DND-41 (cell line): ENCODE measurements at regions not wholly inside any gene's neighbourhood (a gene's known extent, or its start where the extent isn't known, plus 50 kb on each side); places are given as distances from the start of the nearest gene placed in this dataset.

Experiments used
- ATAC-seq: fragments of 200-7000 bp; cut with Tn5 transposase; 3 replicates; pipeline ENCODE4 v1.9.1; 2021; ENCODE audit warnings: low read depth; ENCODE audit not compliant: insufficient read depth
- DNase-seq: peaks from one replicate; pipeline ENCODE4 v3.0.0-alpha.2; 2020
- H2AFZ ChIP-seq: 2 replicates; pipeline ENCODE4 v1.6.0; 2012; ENCODE audit warnings: low read depth, low read length
- H3K27ac ChIP-seq: 2 replicates; pipeline ENCODE4 v1.5.1; 2012; ENCODE audit warnings: low read length, inconsistent platforms
- H3K27me3 ChIP-seq: fragments of 200-600 bp; sonication (generic); 2 replicates; pipeline ENCODE4 v1.6.0; 2012; ENCODE audit warnings: low read length, mild to moderate bottlenecking, inconsistent platforms; ENCODE audit not compliant: insufficient read depth, poor library complexity
- H3K36me3 ChIP-seq: 2 replicates; pipeline ENCODE4 v1.5.1; 2012; ENCODE audit warnings: low read length, inconsistent platforms; ENCODE audit not compliant: insufficient read depth
- H3K4me1 ChIP-seq: 2 replicates; pipeline ENCODE4 v1.5.1; 2012; ENCODE audit warnings: mild to moderate bottlenecking, low read length; ENCODE audit not compliant: insufficient read depth
- H3K4me2 ChIP-seq: 2 replicates; pipeline ENCODE4 v1.6.0; 2012; ENCODE audit warnings: mild to moderate bottlenecking, moderate library complexity, low read length, inconsistent platforms; ENCODE audit not compliant: insufficient read depth
- H3K4me3 ChIP-seq, 2 experiments: fragments of 200-600 bp in 1 of 2; shearing (Covaris generic) in 1 of 2; 2 replicates each; pipeline ENCODE4 v1.5.1; 2012 to 2016; ENCODE audit warnings: inconsistent platforms in 2 of 2, low read length in 2 of 2, mild to moderate bottlenecking in 2 of 2, low read depth in 1 of 2, moderate library complexity in 1 of 2
- H3K79me2 ChIP-seq: 2 replicates; pipeline ENCODE4 v1.6.0; 2012; ENCODE audit warnings: low read length, inconsistent platforms; ENCODE audit not compliant: insufficient read depth
- H3K9ac ChIP-seq: 2 replicates; pipeline ENCODE4 v1.6.0; 2012; ENCODE audit warnings: low read depth, mild to moderate bottlenecking, inconsistent platforms, low read length, moderate library complexity
- H3K9me3 ChIP-seq: 2 replicates; pipeline ENCODE4 v1.5.1; 2012; ENCODE audit warnings: low read length, moderate library complexity, mild to moderate bottlenecking, inconsistent platforms; ENCODE audit not compliant: insufficient read depth, severe bottlenecking
- H4K20me1 ChIP-seq: 2 replicates; pipeline ENCODE4 v1.6.0; 2012; ENCODE audit warnings: low read length; ENCODE audit not compliant: insufficient read depth
- EZH2 ChIP-seq: IDR thresholded peaks from 3 replicates; pipeline ENCODE4 v1.6.1; 2012; ENCODE audit warnings: borderline replicate concordance, low read depth, mild to moderate bottlenecking, moderate library complexity, low read length, inconsistent platforms; ENCODE audit not compliant: severe bottlenecking
- TF ChIP-seq, protein P1 (sequence below): IDR thresholded peaks from 2 replicates; pipeline ENCODE4 v1.5.1; 2012; ENCODE audit warnings: borderline replicate concordance, low read length, moderate library complexity, mild to moderate bottlenecking; ENCODE audit not compliant: poor library complexity, severe bottlenecking; ENCODE audit errors: extremely low read depth

DNA sequence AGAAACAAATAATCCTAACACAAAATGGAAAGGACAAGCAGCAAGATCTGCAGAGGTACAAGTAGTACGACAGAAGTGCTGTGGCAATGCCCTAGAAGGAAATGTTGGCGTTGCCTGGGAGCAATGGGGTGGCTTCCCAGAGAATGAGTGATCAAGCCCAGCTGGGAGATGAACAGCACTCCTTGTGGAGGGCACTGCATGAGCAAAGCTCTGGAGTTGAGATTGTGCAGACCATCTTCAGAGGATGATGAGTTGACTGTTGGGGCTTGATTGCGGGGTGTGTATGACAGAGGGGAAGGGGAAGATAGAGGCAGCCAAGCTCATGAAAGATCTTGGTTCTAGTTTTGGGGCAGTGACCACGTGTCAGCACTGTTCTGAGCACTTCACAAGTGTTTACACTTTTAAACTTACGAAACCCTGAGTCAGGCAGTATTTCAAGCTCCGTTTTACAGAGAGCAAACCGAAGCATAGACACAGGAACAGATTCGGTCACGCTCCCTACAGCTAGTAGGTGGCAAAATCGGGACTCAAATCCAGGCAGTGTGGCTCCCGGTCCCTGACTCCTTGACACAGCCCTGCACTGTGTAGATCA is 127.2 kb upstream of the LHX5 start:
- Histone ChIP-seq H3K9ac (no peak overlapping the region), H3K9me3 (no peaks in the 10 kb centered on the region), H3K36me3 (no peaks in the 10 kb centered on the region), H3K79me2 (no peaks in the 10 kb centered on the region), H4K20me1 (0 out of 2 replicates have a peak, but pooled peaks cover 2% of the 10 kb centered on the region), H2AFZ (no peak overlapping the region), H3K4me1 (no peaks in the 10 kb centered on the region), H3K27ac (no peak overlapping the region), H3K27me3 (no peaks in the 10 kb centered on the region), H3K4me2 (no peak overlapping the region), H3K4me3 (no peak overlapping the region)
- no peak for DNase-seq
- TF ChIP-seq, protein P1, sequence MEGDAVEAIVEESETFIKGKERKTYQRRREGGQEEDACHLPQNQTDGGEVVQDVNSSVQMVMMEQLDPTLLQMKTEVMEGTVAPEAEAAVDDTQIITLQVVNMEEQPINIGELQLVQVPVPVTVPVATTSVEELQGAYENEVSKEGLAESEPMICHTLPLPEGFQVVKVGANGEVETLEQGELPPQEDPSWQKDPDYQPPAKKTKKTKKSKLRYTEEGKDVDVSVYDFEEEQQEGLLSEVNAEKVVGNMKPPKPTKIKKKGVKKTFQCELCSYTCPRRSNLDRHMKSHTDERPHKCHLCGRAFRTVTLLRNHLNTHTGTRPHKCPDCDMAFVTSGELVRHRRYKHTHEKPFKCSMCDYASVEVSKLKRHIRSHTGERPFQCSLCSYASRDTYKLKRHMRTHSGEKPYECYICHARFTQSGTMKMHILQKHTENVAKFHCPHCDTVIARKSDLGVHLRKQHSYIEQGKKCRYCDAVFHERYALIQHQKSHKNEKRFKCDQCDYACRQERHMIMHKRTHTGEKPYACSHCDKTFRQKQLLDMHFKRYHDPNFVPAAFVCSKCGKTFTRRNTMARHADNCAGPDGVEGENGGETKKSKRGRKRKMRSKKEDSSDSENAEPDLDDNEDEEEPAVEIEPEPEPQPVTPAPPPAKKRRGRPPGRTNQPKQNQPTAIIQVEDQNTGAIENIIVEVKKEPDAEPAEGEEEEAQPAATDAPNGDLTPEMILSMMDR = no peak
- no peak for TF ChIP-seq EZH2
- ATAC-seq = no peak

DNA sequence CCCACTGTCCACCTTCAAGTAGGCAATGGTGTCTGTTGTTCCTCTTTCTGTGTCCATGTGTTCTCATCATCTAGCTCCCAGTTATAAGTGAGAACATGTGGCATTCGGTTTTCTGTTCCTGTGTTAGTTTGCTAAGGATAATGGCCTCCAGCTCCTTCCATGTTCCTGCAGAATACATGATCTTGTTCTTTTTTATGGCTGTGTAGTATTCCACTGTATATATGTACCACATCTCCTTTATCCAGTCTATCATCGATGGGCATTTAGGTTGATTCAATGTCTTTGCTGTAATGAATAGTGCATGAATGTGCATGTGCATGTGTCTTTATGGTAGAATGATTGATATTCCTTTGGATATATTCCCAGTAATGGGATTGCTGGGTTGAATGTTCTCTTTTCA is 123.3 kb upstream of the LHX5 start:
- TF ChIP-seq EZH2 = no peak
- TF ChIP-seq, protein P1 = no peak
- DNase-seq (no peak), ATAC-seq (no peak)
- H3K36me3 ChIP-seq = no peaks in the 10 kb centered on the region
- no peak overlapping the region for H3K27ac ChIP-seq
- H3K9ac ChIP-seq = no peak overlapping the region
- H3K9me3 ChIP-seq = no peaks in the 10 kb centered on the region
- H3K4me2 ChIP-seq = no peak overlapping the region
- no peaks in the 10 kb centered on the region for H4K20me1 ChIP-seq
- no peaks in the 10 kb centered on the region for H3K27me3 ChIP-seq
- H2AFZ ChIP-seq = no peak overlapping the region
- H3K4me3 ChIP-seq = no peak overlapping the region
- H3K4me1 ChIP-seq = no peaks in the 10 kb centered on the region
- H3K79me2 ChIP-seq = no peaks in the 10 kb centered on the region

- no peaks in the 10 kb centered on the region for H3K36me3 ChIP-seq
- no peak overlapping the region for H3K27ac ChIP-seq
- ATAC-seq = no peak
- H3K4me1 ChIP-seq = no peaks in the 10 kb centered on the region
- TF ChIP-seq, protein P1 = no peak
- no peak for TF ChIP-seq EZH2
- H3K9me3 ChIP-seq = no peaks in the 10 kb centered on the region
- no peaks in the 10 kb centered on the region for H4K20me1 ChIP-seq
- no peaks in the 10 kb centered on the region for H3K27me3 ChIP-seq
- H3K4me2 ChIP-seq = no peak overlapping the region
- no peak overlapping the region for H3K9ac ChIP-seq
- no peaks in the 10 kb centered on the region for H3K79me2 ChIP-seq
- no peak overlapping the region for H2AFZ ChIP-seq
- H3K4me3 ChIP-seq = no peak overlapping the region
- no peak for DNase-seq
Observed at GRCh38 chr12:113591480-113591974, 119.9 kb upstream of the LHX5 start.
